GM12878 (cell line): ENCODE measurements at regions not wholly inside any gene's neighbourhood (a gene's known extent, or its start where the extent isn't known, plus 50 kb on each side); places are given as distances from the start of the nearest gene placed in this dataset.

Experiments
- ATAC-seq: fragments of 200-7000 bp; cut with Tn5 transposase; 3 replicates; pipeline ENCODE4 v1.9.1; 2020; ENCODE audit warnings: mild to moderate bottlenecking, moderate library complexity
- BruUV-seq: library from RNA; stranded (reverse); fragments of 400-500 nt; replicated peaks from 2 replicates; lab custom pipeline; 2021; lab: Mats Ljungman, UMichigan
- CTCF ChIA-PET: fragments of 300-600 bp; sonication (Branson Sonifier 250); formaldehyde crosslinking; extraction: SDS; loops from one replicate; lab custom pipeline; 2021; ENCODE audit warnings: inconsistent platforms; lab: Yijun Ruan, JAX
- POLR2A ChIA-PET: fragments of 350-600 bp; formaldehyde crosslinking; extraction: SDS; loops from one replicate; lab custom pipeline; 2021; ENCODE audit warnings: inconsistent platforms; lab: Charles Lee
- RAD21 ChIA-PET: fragments of 300-600 bp; sonication (Branson Sonifier 250); formaldehyde crosslinking; loops from one replicate; lab custom pipeline; 2023; ENCODE audit warnings: antibody characterized with exemption; ENCODE audit not compliant: unreplicated experiment; lab: Charles Lee
- SMC1A ChIA-PET: fragments of 300-600 bp; sonication (Branson Sonifier 250); formaldehyde crosslinking; loops from one replicate; lab custom pipeline; 2023; ENCODE audit not compliant: unreplicated experiment, uncharacterized antibody; lab: Charles Lee
- DNase-seq: peaks from one replicate; pipeline ENCODE4 v3.0.0-alpha.2; 2011; ENCODE audit warnings: low read depth, low spot score
- FAIRE-seq: peaks from 3 replicates; lab custom pipeline; 2011; peaks lifted over from hg19 to GRCh38; lab: Jason Lieb, UNC
- H2AFZ ChIP-seq: 2 replicates; pipeline ENCODE4 v1.6.0; 2011; ENCODE audit warnings: low read depth, low read length, control low read depth; ENCODE audit not compliant: control insufficient read depth
- H3K27ac ChIP-seq: 2 replicates; pipeline ENCODE4 v1.5.1; 2011; ENCODE audit warnings: control low read depth; ENCODE audit not compliant: control insufficient read depth, insufficient read depth
- H3K27me3 ChIP-seq, 2 experiments: replicated peaks in 1 of 2; 2 replicates each; pipeline versions ENCODE4 v1.6.0 to v1.6.1; 2011; ENCODE audit warnings: low read length in 1 of 2; ENCODE audit not compliant: control insufficient read depth in 2 of 2, insufficient read depth in 2 of 2
- H3K36me3 ChIP-seq, 2 experiments: 2 replicates each; pipeline ENCODE4 v1.5.1; 2011; ENCODE audit warnings: low read length in 1 of 2; ENCODE audit not compliant: control insufficient read depth in 2 of 2, insufficient read depth in 2 of 2
- H3K4me1 ChIP-seq: 2 replicates; pipeline ENCODE4 v1.6.1; 2011; ENCODE audit warnings: mild to moderate bottlenecking, low read length, moderate library complexity, mixed read lengths; ENCODE audit not compliant: control insufficient read depth, insufficient read depth
- H3K4me2 ChIP-seq: 2 replicates; pipeline ENCODE4 v1.6.0; 2011; ENCODE audit warnings: control low read depth; ENCODE audit not compliant: control insufficient read depth, insufficient read depth
- H3K4me3 ChIP-seq: fragments of 200-600 bp; sonication (generic); 2 replicates; pipeline ENCODE4 v1.5.1; 2016
- H3K79me2 ChIP-seq: 2 replicates; pipeline ENCODE4 v1.6.0; 2011; ENCODE audit warnings: low read length; ENCODE audit not compliant: control insufficient read depth, insufficient read depth
- H3K9ac ChIP-seq: 2 replicates; pipeline ENCODE4 v1.8.0; 2011; ENCODE audit warnings: low read length, control low read depth, mixed read lengths; ENCODE audit not compliant: control insufficient read depth, insufficient read depth
- H3K9me3 ChIP-seq: replicated peaks from 3 replicates; pipeline ENCODE4 v1.5.1; 2011; ENCODE audit warnings: mild to moderate bottlenecking, low read length; ENCODE audit not compliant: control insufficient read depth, insufficient read depth
- H4K20me1 ChIP-seq: 2 replicates; pipeline ENCODE4 v1.6.0; 2011; ENCODE audit not compliant: control insufficient read depth, insufficient read depth
- CREM ChIP-seq: IDR thresholded peaks from 2 replicates; pipeline ENCODE4 v1.6.1; 2014; ENCODE audit warnings: antibody characterized with exemption, low read depth
- CUX1 ChIP-seq: IDR thresholded peaks from 2 replicates; pipeline ENCODE4 v1.6.1; 2012; ENCODE audit warnings: improper control_type of control experiment, low read depth, low read length; ENCODE audit not compliant: insufficient replicate concordance
- HDAC6 ChIP-seq: fragments of 200-600 bp; sonication (generic); IDR thresholded peaks from one replicate; pipeline ENCODE4 v1.8.0; 2017; ENCODE audit warnings: antibody characterized with exemption; ENCODE audit not compliant: unreplicated experiment
- IRF3 ChIP-seq: fragments of 450-650 bp; IDR thresholded peaks from 2 replicates; pipeline ENCODE4 v1.6.1; 2014; ENCODE audit warnings: mild to moderate bottlenecking
- IRF4 ChIP-seq: IDR thresholded peaks from 2 replicates; pipeline ENCODE4 v1.6.1; 2011; ENCODE audit warnings: low read depth, low read length
- MYB ChIP-seq: fragments of 150-350 bp; IDR thresholded peaks from 2 replicates; pipeline ENCODE4 v1.6.1; 2014; ENCODE audit warnings: mild to moderate bottlenecking, low read depth, low read length, borderline replicate concordance
- PBX3 ChIP-seq: IDR thresholded peaks from 2 replicates; pipeline ENCODE4 v1.6.1; 2011; ENCODE audit warnings: mild to moderate bottlenecking, low read depth, low read length, moderate library complexity; ENCODE audit not compliant: insufficient replicate concordance
- POLR2A ChIP-seq: IDR thresholded peaks from 2 replicates; pipeline ENCODE4 v1.6.1; 2011; ENCODE audit warnings: low read depth, mild to moderate bottlenecking, low read length
- POLR2AphosphoS2 ChIP-seq: IDR thresholded peaks from 2 replicates; pipeline ENCODE4 v1.6.1; 2011; ENCODE audit warnings: low read depth, mild to moderate bottlenecking, low read length, improper control_type of control experiment, moderate library complexity
- RAD21 ChIP-seq: IDR thresholded peaks from 2 replicates; pipeline ENCODE4 v1.6.1; 2011; ENCODE audit warnings: mild to moderate bottlenecking, low read depth, low read length, moderate library complexity; ENCODE audit not compliant: insufficient read depth
- SREBF2 ChIP-seq: IDR thresholded peaks from 2 replicates; pipeline ENCODE4 v1.6.1; 2012; ENCODE audit warnings: mild to moderate bottlenecking, low read length
- ZNF622 ChIP-seq: fragments of 450-650 bp; IDR thresholded peaks from 2 replicates; pipeline ENCODE4 v1.6.1; 2017; ENCODE audit warnings: mild to moderate bottlenecking, inconsistent platforms
- WGBS: methylation state at CpG from one replicate; pipeline ENCODE4 v1.1.6; 2016; ENCODE audit warnings: low lambda C conversion rate; ENCODE audit not compliant: insufficient replicate concordance, insufficient coverage; ENCODE audit errors: missing lambda C conversion rate; 5-methylcytosine and 5-hydroxymethylcytosine counted together
- in situ Hi-C: fragments of 300-500 bp; cut with MboI; formaldehyde crosslinking; loops from 9 replicates; pipeline ENCODE4 v1.14.3; 2018; ENCODE audit warnings: mixed read lengths
- intact Hi-C: fragments of 100-400 bp; cut with micrococcal nuclease; formaldehyde crosslinking; loops from one replicate; pipeline ENCODE4 v1.14.2; 2022; ENCODE audit not compliant: unreplicated experiment

- no peak overlapping the region for H2AFZ ChIP-seq
- no peak for FAIRE-seq
- H3K27ac ChIP-seq = no peak overlapping the region
- no peaks in the 10 kb centered on the region for H3K4me1 ChIP-seq
- ChIA-PET RAD21 (no interaction called here), POLR2A (no interaction called here), SMC1A (no interaction called here), CTCF (no interaction called here)
- no peak overlapping the region for H3K9ac ChIP-seq
- H3K27me3 ChIP-seq = no peaks in the 10 kb centered on the region
- no peak for ATAC-seq
- no peaks in the 10 kb centered on the region for H3K9me3 ChIP-seq
- H3K4me2 ChIP-seq = no peak overlapping the region
- 0% methylated on average over 1 of the region's 1 CpG for WGBS
- no TSS peak for BruUV-seq
- TF ChIP-seq PBX3 (no peak), SREBF2 (no peak), IRF3 (no peak), IRF4 (no peak), RAD21 (no peak), POLR2AphosphoS2 (no peak)
- no peaks in the 10 kb centered on the region for H3K36me3 ChIP-seq
- intact Hi-C loops (no loop called here), in situ Hi-C loops (no loop called here)
- no peaks in the 10 kb centered on the region for H3K79me2 ChIP-seq
- no peaks in the 10 kb centered on the region for H4K20me1 ChIP-seq
- no peak overlapping the region for H3K4me3 ChIP-seq
- no peak for DNase-seq
These were observed 284.2 kb downstream of the SI start for GRCh38 chr3:164794099-164794498.

GRCh38 chr3:164791263-164791662, 287.0 kb downstream of the SI start:
- H3K27ac ChIP-seq = no peak overlapping the region
- intact Hi-C loops (no loop called here), in situ Hi-C loops (no loop called here)
- H3K4me3 ChIP-seq = no peak overlapping the region
- no peak overlapping the region for H2AFZ ChIP-seq
- no peaks in the 10 kb centered on the region for H4K20me1 ChIP-seq
- WGBS = 2% methylated on average over 4 of the region's 4 CpGs
- ChIA-PET RAD21 (no interaction called here), CTCF (no interaction called here), SMC1A (interaction anchor here (0.6 kb wide), 1 partner anchor 32 kb away, joined by 4 read pairs; no protein-coding TSS in a partner anchor), POLR2A (no interaction called here)
- no peak for DNase-seq
- ATAC-seq = no peak
- H3K36me3 ChIP-seq = no peaks in the 10 kb centered on the region
- FAIRE-seq = no peak
- H3K9ac ChIP-seq = no peak overlapping the region
- no peak overlapping the region for H3K4me2 ChIP-seq
- no peaks in the 10 kb centered on the region for H3K4me1 ChIP-seq
- no peaks in the 10 kb centered on the region for H3K27me3 ChIP-seq
- no peaks in the 10 kb centered on the region for H3K9me3 ChIP-seq
- no peaks in the 10 kb centered on the region for H3K79me2 ChIP-seq
- BruUV-seq = no TSS peak
- TF ChIP-seq CUX1 (no peak), POLR2A (no peak), CREM (no peak), HDAC6 (no peak), ZNF622 (no peak), MYB (no peak)
